Stomach smooth muscle (tissue), 2 donors: ENCODE measurements at regions not wholly inside any gene's neighbourhood (a gene's known extent, or its start where the extent isn't known, plus 50 kb on each side); places are given as distances from the start of the nearest gene placed in this dataset.
"Not testable (repeated sequence)": the region's sequence is repeated elsewhere in the genome, so short reads cannot be mapped to it uniquely, and the experiment has no call there.

Source experiments
- H3K27ac ChIP-seq: one replicate; pipeline ENCODE4 v1.7.0; 2013; ENCODE audit warnings: mild to moderate bottlenecking, low read length, inconsistent platforms
- H3K27me3 ChIP-seq, 2 donors: one replicate each; pipeline ENCODE4 v1.7.0; 2013; ENCODE audit warnings: low read length in 2 of 2; ENCODE audit not compliant: insufficient read depth in 2 of 2, control insufficient read depth in 1 of 2
- H3K36me3 ChIP-seq, 2 donors: one replicate each; pipeline ENCODE4 v1.7.0; 2013; ENCODE audit warnings: low read length in 2 of 2; ENCODE audit not compliant: control insufficient read depth in 2 of 2, insufficient read depth in 2 of 2
- H3K4me1 ChIP-seq: one replicate; pipeline ENCODE4 v1.7.0; 2013; ENCODE audit warnings: low read length; ENCODE audit not compliant: control insufficient read depth, insufficient read depth
- H3K4me3 ChIP-seq, 2 donors: one replicate each; pipeline ENCODE4 v1.7.0; 2013; ENCODE audit warnings: low read length in 2 of 2
- H3K9ac ChIP-seq, 2 donors: one replicate each; pipeline ENCODE4 v1.7.0; 2013; ENCODE audit warnings: low read length in 2 of 2, mild to moderate bottlenecking in 1 of 2
- H3K9me3 ChIP-seq, 2 donors: one replicate each; pipeline ENCODE4 v1.7.0; 2013; ENCODE audit warnings: low read length in 2 of 2; ENCODE audit not compliant: control insufficient read depth in 2 of 2
- donor health status: healthy.
- donor health status: Pancreatic carcinoma.

DNA sequence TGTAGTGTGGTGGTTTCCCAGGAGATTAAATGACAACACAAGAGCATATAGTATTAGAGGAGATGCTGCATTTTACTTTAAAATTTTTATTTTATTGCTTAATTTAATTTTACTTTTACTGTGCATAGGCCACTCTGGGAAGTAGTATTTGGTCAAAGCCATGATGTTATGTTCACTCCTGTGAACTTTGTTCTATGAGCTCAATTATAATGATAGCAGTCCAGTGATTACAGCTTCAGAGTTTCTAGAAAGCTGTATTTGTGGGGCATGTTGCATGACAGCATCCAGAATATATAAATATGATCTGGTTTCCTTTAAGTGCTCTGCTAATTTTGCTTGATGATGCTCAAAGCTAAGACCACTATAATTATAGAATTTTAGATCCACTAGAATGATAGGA lies 338.6 kb downstream of the NSUN3 start:
- H3K36me3 ChIP-seq: no peaks in the 10 kb centered on the region
- H3K9ac ChIP-seq: no peak overlapping the region
- H3K9me3 ChIP-seq: no peaks in the 10 kb centered on the region
- no peak overlapping the region for H3K4me3 ChIP-seq
- no peak overlapping the region for H3K27ac ChIP-seq
- no peaks in the 10 kb centered on the region for H3K4me1 ChIP-seq
- no peaks in the 10 kb centered on the region for H3K27me3 ChIP-seq

- H3K27me3 ChIP-seq: no peaks in the 10 kb centered on the region
- H3K27ac ChIP-seq: no peak overlapping the region
- H3K9ac ChIP-seq: no peak overlapping the region
- H3K9me3 ChIP-seq: no peaks in the 10 kb centered on the region
- no peaks in the 10 kb centered on the region for H3K36me3 ChIP-seq
- no peaks in the 10 kb centered on the region for H3K4me1 ChIP-seq
- no peak overlapping the region for H3K4me3 ChIP-seq
These were observed 339.3 kb downstream of the NSUN3 start for GRCh38 chr3:94402126-94402525.

GRCh38 chr3:94405258-94406035 lies 342.6 kb downstream of the NSUN3 start:
- Histone ChIP-seq H3K9me3 (no peaks in the 10 kb centered on the region), H3K27ac (no peak overlapping the region), H3K4me1 (no peaks in the 10 kb centered on the region), H3K27me3 (no peaks in the 10 kb centered on the region), H3K36me3 (no peaks in the 10 kb centered on the region), H3K4me3 (no peak overlapping the region), H3K9ac (no peak overlapping the region)

- Histone ChIP-seq H3K9ac (no peak overlapping the region), H3K4me1 (no peaks in the 10 kb centered on the region), H3K36me3 (no peaks in the 10 kb centered on the region), H3K27me3 (no peaks in the 10 kb centered on the region), H3K9me3 (no peaks in the 10 kb centered on the region), H3K27ac (no peak overlapping the region), H3K4me3 (no peak overlapping the region)
These were observed 343.7 kb downstream of the NSUN3 start for GRCh38 chr3:94406595-94406994.

DNA sequence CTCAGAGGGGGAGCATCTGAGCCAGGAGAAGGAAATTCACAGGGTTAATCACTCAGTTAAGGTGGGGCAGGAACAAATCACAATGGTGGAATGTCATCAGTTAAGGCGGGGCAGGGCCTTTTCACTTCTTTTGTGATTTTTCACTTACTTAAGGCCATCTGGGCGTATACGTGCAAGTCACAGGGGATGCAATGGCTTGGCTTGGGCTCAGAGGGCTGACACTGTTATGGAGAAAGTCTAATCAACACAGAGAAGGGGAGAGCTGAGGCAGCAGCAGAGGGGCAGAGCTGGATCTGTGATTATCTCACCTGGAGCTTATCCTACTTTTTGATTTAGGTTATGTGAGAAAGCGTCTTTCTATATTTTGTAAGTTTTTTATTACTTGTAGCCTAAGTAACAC lies 350.1 kb downstream of the NSUN3 start:
- not testable (repeated sequence) for H3K9me3 ChIP-seq, H3K27ac ChIP-seq, H3K36me3 ChIP-seq, H3K27me3 ChIP-seq, H3K4me3 ChIP-seq, H3K9ac ChIP-seq, H3K4me1 ChIP-seq

GRCh38 chr3:94413336-94414108 lies 350.7 kb downstream of the NSUN3 start:
- Histone ChIP-seq H3K27me3 (no peaks in the 10 kb centered on the region), H3K4me1 (no peaks in the 10 kb centered on the region), H3K27ac (no peak overlapping the region), H3K9ac (no peak overlapping the region), H3K36me3 (no peaks in the 10 kb centered on the region), H3K9me3 (peaks cover 0 to under 1% of the 10 kb centered on the region in 2 donors), H3K4me3 (no peak overlapping the region)

DNA sequence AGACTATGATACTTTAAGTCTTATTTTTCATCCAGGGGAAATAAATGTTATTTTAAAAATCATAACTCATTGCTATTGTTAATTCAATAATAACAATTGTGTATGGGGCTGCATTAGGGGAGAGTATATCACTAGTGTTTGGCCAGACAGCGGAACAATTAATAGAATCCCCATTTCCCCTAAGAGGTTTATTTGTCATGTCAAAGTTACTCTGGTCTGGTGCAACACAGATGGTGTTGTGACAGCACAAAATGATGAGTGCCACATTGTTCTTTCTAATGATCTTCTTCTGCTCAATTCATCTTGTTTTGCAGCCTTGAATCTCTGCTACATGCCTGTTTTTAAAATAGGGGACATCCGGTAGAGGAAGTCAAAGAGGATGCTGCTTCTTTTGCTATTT lies 351.6 kb downstream of the NSUN3 start:
- H3K27ac ChIP-seq: no peak overlapping the region
- no peaks in the 10 kb centered on the region for H3K4me1 ChIP-seq
- no peaks in the 10 kb centered on the region for H3K36me3 ChIP-seq
- peaks cover 0 to 4% of the 10 kb centered on the region in 2 donors for H3K9me3 ChIP-seq
- no peaks in the 10 kb centered on the region for H3K27me3 ChIP-seq
- H3K4me3 ChIP-seq: no peak overlapping the region
- no peak overlapping the region for H3K9ac ChIP-seq

DNA sequence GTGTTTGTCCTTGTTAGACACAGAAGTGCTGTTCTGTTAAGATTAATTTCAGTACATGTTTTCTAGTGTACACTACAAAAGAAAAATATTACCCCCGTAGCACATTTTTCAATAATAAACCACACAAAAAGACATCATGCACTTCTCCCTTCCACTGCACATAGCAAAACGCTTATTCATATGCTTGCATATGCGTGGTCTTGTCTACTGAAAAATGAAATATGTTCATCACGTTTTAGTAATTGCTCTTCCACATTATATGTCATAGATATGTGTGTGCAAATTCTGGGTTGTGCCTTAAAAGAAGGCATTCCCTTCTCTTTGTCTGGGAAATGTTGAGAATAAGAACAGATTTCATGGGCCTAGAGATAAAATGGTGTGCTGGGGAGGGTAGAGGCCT lies 353.9 kb downstream of the NSUN3 start:
- H3K4me1 ChIP-seq: no peaks in the 10 kb centered on the region
- no peaks in the 10 kb centered on the region for H3K36me3 ChIP-seq
- H3K27ac ChIP-seq: no peak overlapping the region
- H3K9ac ChIP-seq: no peak overlapping the region
- H3K4me3 ChIP-seq: no peak overlapping the region
- peaks cover 0 to 4% of the 10 kb centered on the region in 2 donors for H3K9me3 ChIP-seq
- H3K27me3 ChIP-seq: no peaks in the 10 kb centered on the region

DNA sequence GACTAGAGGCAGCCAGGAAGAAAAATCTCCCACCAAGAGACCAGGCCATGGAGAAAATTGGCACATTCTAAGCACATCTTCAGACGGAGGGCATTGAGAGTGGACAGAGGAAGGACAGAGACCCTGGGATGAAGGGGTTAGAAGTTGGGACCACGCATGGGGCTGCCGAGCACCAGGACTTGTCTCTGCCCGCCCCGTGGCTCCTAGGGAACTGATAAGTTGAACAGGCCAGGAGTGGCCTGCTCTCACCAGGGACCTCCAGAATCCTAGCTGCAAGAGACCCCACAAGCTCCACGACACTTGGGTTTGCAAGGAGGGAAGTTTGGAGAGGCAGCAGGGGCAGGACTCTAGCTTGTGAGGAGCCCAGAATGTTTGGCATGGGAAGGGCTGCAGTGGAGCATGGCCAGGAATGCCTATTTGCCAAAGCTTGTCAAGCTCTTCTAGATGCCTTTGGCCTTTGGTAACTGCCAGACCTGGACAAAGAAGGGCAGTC lies 355.1 kb downstream of the NSUN3 start:
- H3K36me3 ChIP-seq: no peaks in the 10 kb centered on the region
- no peak overlapping the region for H3K27ac ChIP-seq
- no peaks in the 10 kb centered on the region for H3K27me3 ChIP-seq
- no peak overlapping the region for H3K9ac ChIP-seq
- H3K9me3 ChIP-seq: peaks cover 0 to 4% of the 10 kb centered on the region in 2 donors
- no peak overlapping the region for H3K4me3 ChIP-seq
- no peaks in the 10 kb centered on the region for H3K4me1 ChIP-seq

GRCh38 chr3:94420931-94421330 lies 358.1 kb downstream of the NSUN3 start:
- H3K27ac ChIP-seq: no peak overlapping the region

DNA sequence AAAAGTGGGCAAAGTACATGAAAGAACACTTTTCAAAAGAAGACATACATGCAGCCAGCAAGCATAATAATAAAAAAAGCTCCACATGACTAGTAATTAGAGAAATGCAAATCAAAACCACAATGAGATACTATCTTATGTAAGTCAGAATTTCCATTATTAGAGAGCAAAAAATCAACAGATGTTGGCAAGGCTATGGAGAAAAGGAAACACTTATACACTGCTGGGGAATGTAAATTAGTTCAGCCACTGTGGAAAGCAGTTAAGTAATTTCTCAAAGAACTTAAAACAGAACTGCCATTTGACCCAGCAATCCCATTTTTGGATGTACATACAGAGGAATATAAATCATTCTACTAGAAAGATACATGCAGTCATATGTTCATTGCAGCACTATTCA lies 360.7 kb downstream of the NSUN3 start:
- Histone ChIP-seq H3K9me3 (peaks cover 0 to 4% of the 10 kb centered on the region in 2 donors), H3K27me3 (no peaks in the 10 kb centered on the region), H3K9ac (no peak overlapping the region), H3K4me1 (no peaks in the 10 kb centered on the region), H3K27ac (no peak overlapping the region), H3K36me3 (no peaks in the 10 kb centered on the region), H3K4me3 (no peak overlapping the region)

More at GRCh38 chr3:94420931-94421330, 358.1 kb downstream of the NSUN3 start:
- Histone ChIP-seq H3K9me3 (peaks cover 0 to 4% of the 10 kb centered on the region in 2 donors), H3K36me3 (no peaks in the 10 kb centered on the region), H3K9ac (no peak overlapping the region), H3K4me3 (no peak overlapping the region), H3K4me1 (no peaks in the 10 kb centered on the region), H3K27me3 (no peaks in the 10 kb centered on the region)
